ENCODE measurements at regions not wholly inside any gene's neighbourhood (a gene's known extent, or its start where the extent isn't known, plus 50 kb on each side); places are given as distances from the start of the nearest gene placed in this dataset.

DNA sequence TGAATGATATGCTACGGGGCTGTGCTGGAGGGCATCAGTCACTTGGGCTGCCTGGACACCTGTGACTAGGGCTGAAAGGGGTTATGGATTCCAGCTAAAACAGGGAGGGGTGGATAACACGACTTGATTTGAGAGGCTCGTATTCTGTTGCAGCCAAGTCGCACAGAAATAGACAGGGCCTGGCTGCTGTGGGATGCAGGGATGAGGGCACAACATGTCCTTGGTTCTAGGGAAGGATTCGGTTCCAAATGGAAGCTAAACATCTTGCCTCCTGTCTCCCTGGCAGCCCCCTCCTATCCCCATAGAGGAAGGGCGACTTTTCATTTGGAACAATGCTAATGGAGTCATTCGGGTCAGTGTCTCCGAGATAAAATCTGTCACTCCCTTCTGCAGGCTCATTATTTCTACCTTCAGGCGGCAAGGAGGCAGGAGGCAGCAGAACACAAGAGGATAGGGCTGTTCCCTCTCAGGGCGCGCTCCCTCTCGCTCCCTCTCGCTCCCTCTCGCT, 433.8 kb upstream of the RBMS3 start:
- TF ChIP-seq, protein P1, sequence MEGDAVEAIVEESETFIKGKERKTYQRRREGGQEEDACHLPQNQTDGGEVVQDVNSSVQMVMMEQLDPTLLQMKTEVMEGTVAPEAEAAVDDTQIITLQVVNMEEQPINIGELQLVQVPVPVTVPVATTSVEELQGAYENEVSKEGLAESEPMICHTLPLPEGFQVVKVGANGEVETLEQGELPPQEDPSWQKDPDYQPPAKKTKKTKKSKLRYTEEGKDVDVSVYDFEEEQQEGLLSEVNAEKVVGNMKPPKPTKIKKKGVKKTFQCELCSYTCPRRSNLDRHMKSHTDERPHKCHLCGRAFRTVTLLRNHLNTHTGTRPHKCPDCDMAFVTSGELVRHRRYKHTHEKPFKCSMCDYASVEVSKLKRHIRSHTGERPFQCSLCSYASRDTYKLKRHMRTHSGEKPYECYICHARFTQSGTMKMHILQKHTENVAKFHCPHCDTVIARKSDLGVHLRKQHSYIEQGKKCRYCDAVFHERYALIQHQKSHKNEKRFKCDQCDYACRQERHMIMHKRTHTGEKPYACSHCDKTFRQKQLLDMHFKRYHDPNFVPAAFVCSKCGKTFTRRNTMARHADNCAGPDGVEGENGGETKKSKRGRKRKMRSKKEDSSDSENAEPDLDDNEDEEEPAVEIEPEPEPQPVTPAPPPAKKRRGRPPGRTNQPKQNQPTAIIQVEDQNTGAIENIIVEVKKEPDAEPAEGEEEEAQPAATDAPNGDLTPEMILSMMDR (IDR thresholded peaks at IDR 0.05; ENCODE audit: low read length), result no peak
- TF ChIP-seq EZH2 (IDR thresholded peaks at IDR 0.05; ENCODE audit: borderline replicate concordance, low read length), result no peak
- H3K4me1 ChIP-seq (ENCODE audit: insufficient read depth, low read length, severe bottlenecking), result peaks cover 3% of the 10 kb centered on the region
- no peak overlapping the region for H3K4me2 ChIP-seq (ENCODE audit: low read length)
- no peak overlapping the region for H2AFZ ChIP-seq (ENCODE audit: low read length)
- no peaks in the 10 kb centered on the region for H4K20me1 ChIP-seq (ENCODE audit: insufficient read depth, low read length)
- no peaks in the 10 kb centered on the region for H3K36me3 ChIP-seq (ENCODE audit: insufficient read depth, low read length)
- H3K9ac ChIP-seq (ENCODE audit: low read length), result no peak overlapping the region
- H3F3A ChIP-seq (ENCODE audit: insufficient read depth, low read length), result no peaks in the 10 kb centered on the region
- H3K4me3 ChIP-seq (ENCODE audit: low read depth, low read length, poor library complexity, severe bottlenecking), result no peak overlapping the region
- no peaks in the 10 kb centered on the region for H3K9me2 ChIP-seq (ENCODE audit: low read depth, low read length)
- no peaks in the 10 kb centered on the region for H3K9me3 ChIP-seq (ENCODE audit: low read length)
- no peaks in the 10 kb centered on the region for H3K27me3 ChIP-seq (ENCODE audit: insufficient read depth, low read length)
- H3K27ac ChIP-seq (ENCODE audit: low read depth, low read length, poor library complexity, severe bottlenecking), result no peak overlapping the region
- H3K79me2 ChIP-seq (ENCODE audit: insufficient read depth, low read length), result no peaks in the 10 kb centered on the region

DNA sequence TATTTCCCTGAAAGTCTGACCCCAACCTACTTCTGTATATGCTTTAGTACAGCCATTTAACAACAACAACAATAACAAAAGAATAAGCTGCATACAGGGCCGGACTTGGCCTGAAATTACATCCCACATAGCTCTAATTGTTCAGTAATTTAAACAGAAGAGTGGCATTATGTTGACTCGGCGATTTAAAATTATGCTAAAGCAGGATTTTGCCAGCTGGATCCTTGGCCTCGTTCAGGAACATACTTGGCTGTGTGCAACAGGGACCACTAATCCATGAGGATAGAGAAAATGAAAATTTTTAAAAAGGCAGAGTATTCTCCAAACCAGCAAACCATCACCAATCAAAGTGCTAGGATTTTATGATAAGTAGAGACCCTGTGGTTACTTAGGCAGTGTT, 433.1 kb upstream of the RBMS3 start:
- Histone ChIP-seq H3K27me3 (ENCODE audit: insufficient read depth, low read length) (no peaks in the 10 kb centered on the region), H3K4me2 (ENCODE audit: low read length) (no peak overlapping the region), H2AFZ (ENCODE audit: low read length) (no peak overlapping the region), H3K79me2 (ENCODE audit: insufficient read depth, low read length) (no peaks in the 10 kb centered on the region), H3K36me3 (ENCODE audit: insufficient read depth, low read length) (no peaks in the 10 kb centered on the region), H3K4me1 (ENCODE audit: insufficient read depth, low read length, severe bottlenecking) (no peaks in the 10 kb centered on the region), H3K9me2 (ENCODE audit: low read depth, low read length) (no peaks in the 10 kb centered on the region), H3K27ac (ENCODE audit: low read depth, low read length, poor library complexity, severe bottlenecking) (no peak overlapping the region), H3F3A (ENCODE audit: insufficient read depth, low read length) (no peaks in the 10 kb centered on the region), H3K9me3 (ENCODE audit: low read length) (no peaks in the 10 kb centered on the region), H3K9ac (ENCODE audit: low read length) (no peak overlapping the region), H3K4me3 (ENCODE audit: low read depth, low read length, poor library complexity, severe bottlenecking) (no peak overlapping the region), H4K20me1 (ENCODE audit: insufficient read depth, low read length) (no peaks in the 10 kb centered on the region)
- TF ChIP-seq, protein P1 (IDR thresholded peaks at IDR 0.05; ENCODE audit: low read length), result no peak
- TF ChIP-seq EZH2 (IDR thresholded peaks at IDR 0.05; ENCODE audit: borderline replicate concordance, low read length), result no peak

DNA sequence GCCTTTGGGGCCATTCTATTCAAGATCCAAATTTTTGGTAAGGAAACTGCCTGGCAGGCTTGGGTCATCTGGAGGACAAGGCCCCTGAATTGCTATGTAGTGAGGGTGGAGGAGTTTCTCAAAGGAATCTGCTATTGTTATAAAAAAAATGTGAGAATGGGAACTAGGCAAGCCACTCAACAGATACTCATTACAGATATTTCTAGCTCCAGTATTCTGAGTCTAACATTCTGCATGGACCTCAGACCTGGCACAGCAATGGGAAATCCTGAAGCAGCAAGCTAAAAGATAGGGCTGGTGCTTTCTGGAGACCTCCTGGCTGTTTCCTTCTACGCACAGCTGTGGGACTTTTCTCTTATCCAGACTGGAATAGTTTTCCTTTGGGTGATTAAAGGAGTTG, 430.7 kb upstream of the RBMS3 start:
- H3K9me2 ChIP-seq (ENCODE audit: low read depth, low read length), result no peaks in the 10 kb centered on the region
- no peaks in the 10 kb centered on the region for H3K4me1 ChIP-seq (ENCODE audit: insufficient read depth, low read length, severe bottlenecking)
- no peak for TF ChIP-seq EZH2 (IDR thresholded peaks at IDR 0.05; ENCODE audit: borderline replicate concordance, low read length)
- TF ChIP-seq, protein P1 (IDR thresholded peaks at IDR 0.05; ENCODE audit: low read length), result no peak
- no peaks in the 10 kb centered on the region for H3K9me3 ChIP-seq (ENCODE audit: low read length)
- H3K9ac ChIP-seq (ENCODE audit: low read length), result no peak overlapping the region
- no peaks in the 10 kb centered on the region for H3K79me2 ChIP-seq (ENCODE audit: insufficient read depth, low read length)
- H3K27ac ChIP-seq (ENCODE audit: low read depth, low read length, poor library complexity, severe bottlenecking), result no peak overlapping the region
- no peaks in the 10 kb centered on the region for H3K36me3 ChIP-seq (ENCODE audit: insufficient read depth, low read length)
- H3K27me3 ChIP-seq (ENCODE audit: insufficient read depth, low read length), result no peaks in the 10 kb centered on the region
- H2AFZ ChIP-seq (ENCODE audit: low read length), result no peak overlapping the region
- H3K4me3 ChIP-seq (ENCODE audit: low read depth, low read length, poor library complexity, severe bottlenecking), result no peak overlapping the region
- no peaks in the 10 kb centered on the region for H3F3A ChIP-seq (ENCODE audit: insufficient read depth, low read length)
- H3K4me2 ChIP-seq (ENCODE audit: low read length), result no peak overlapping the region
- H4K20me1 ChIP-seq (ENCODE audit: insufficient read depth, low read length), result no peaks in the 10 kb centered on the region
